DOHH2 (cell line): ENCODE measurements at regions not wholly inside any gene's neighbourhood (a gene's known extent, or its start where the extent isn't known, plus 50 kb on each side); places are given as distances from the start of the nearest gene placed in this dataset.

ENCODE experiments used
- H3F3A ChIP-seq: fragments of 200-600 bp; sonication (generic), shearing (Covaris generic); 2 replicates; pipeline ENCODE4 v1.6.0; 2016; ENCODE audit warnings: antibody characterized with exemption, mild to moderate bottlenecking; ENCODE audit not compliant: control insufficient read depth, insufficient read depth
- H3K27ac ChIP-seq: fragments of 200-600 bp; sonication (generic); 2 replicates; pipeline ENCODE4 v1.5.1; 2014; ENCODE audit warnings: low read depth, mild to moderate bottlenecking, low read length, moderate library complexity
- H3K27me3 ChIP-seq: fragments of 200-600 bp; sonication (generic); 2 replicates; pipeline ENCODE4 v1.6.1; 2014; ENCODE audit warnings: mild to moderate bottlenecking, low read length, mixed read lengths; ENCODE audit not compliant: control insufficient read depth
- H3K36me3 ChIP-seq: fragments of 200-600 bp; sonication (generic); 2 replicates; pipeline ENCODE4 v1.6.1; 2014; ENCODE audit warnings: mild to moderate bottlenecking, low read length, moderate library complexity, mixed read lengths; ENCODE audit not compliant: control insufficient read depth
- H3K4me1 ChIP-seq: fragments of 200-600 bp; sonication (generic); 2 replicates; pipeline ENCODE4 v1.6.1; 2014; ENCODE audit warnings: mild to moderate bottlenecking, low read length, mixed read lengths; ENCODE audit not compliant: control insufficient read depth
- H3K4me2 ChIP-seq: fragments of 200-600 bp; sonication (generic); 2 replicates; pipeline ENCODE4 v1.6.0; 2014; ENCODE audit warnings: mild to moderate bottlenecking, low read length, moderate library complexity
- H3K4me3 ChIP-seq: fragments of 200-600 bp; sonication (generic); 2 replicates; pipeline ENCODE4 v1.5.1; 2014; ENCODE audit warnings: mild to moderate bottlenecking, low read length, mixed read lengths
- H3K79me2 ChIP-seq: fragments of 200-600 bp; sonication (generic); 2 replicates; pipeline ENCODE4 v1.6.1; 2014; ENCODE audit warnings: mild to moderate bottlenecking, low read length, mixed read lengths; ENCODE audit not compliant: control insufficient read depth
- H3K9me2 ChIP-seq: fragments of 200-600 bp; sonication (generic); replicated peaks from 2 replicates; pipeline ENCODE4 v1.6.1; 2014; ENCODE audit warnings: mild to moderate bottlenecking, low read length, mixed read lengths; ENCODE audit not compliant: control insufficient read depth
- H3K9me3 ChIP-seq: fragments of 200-600 bp; sonication (generic); 2 replicates; pipeline ENCODE4 v1.6.1; 2014; ENCODE audit warnings: antibody characterized with exemption, low read length, mixed read lengths; ENCODE audit not compliant: control insufficient read depth, insufficient read depth
- H4K20me1 ChIP-seq: fragments of 200-600 bp; sonication (generic); 2 replicates; pipeline ENCODE4 v1.6.0; 2014; ENCODE audit warnings: low read depth, mild to moderate bottlenecking, antibody characterized with exemption, low read length, moderate library complexity; ENCODE audit not compliant: control insufficient read depth, insufficient read depth
- EZH2phosphoT487 ChIP-seq: fragments of 200-600 bp; sonication (generic); IDR thresholded peaks from 2 replicates; pipeline ENCODE4 v1.6.1; 2017; ENCODE audit warnings: borderline replicate concordance, mild to moderate bottlenecking, antibody characterized with exemption, low read length, moderate library complexity, mixed read lengths
- TF ChIP-seq, protein P1 (sequence below): fragments of 200-600 bp; sonication (generic); IDR thresholded peaks from one replicate; pipeline ENCODE4 v1.5.1; 2014; ENCODE audit warnings: antibody characterized with exemption, mild to moderate bottlenecking, low read depth, low read length; ENCODE audit not compliant: poor library complexity, severe bottlenecking

DNA sequence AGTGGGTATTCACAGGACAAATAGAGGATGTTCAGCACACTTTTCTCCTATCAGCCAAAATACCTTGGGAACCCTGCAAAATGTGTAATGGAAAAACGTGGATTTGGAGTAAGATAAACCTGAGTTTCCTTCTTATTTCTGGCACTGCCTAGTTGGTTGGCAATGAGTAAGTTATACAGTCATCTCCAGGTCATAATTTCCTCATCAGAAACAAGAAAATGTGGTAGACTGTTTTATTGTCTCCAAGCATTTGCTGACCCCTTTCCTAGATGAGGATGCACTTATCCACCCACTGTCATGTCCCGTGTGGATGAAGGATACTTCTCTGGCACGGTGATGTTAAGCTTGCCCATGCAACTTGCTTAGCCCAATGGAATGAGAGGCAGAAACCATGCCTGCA, 458.0 kb downstream of the KIF2B start:
- Histone ChIP-seq H3K4me2 (no peak overlapping the region), H3K79me2 (no peaks in the 10 kb centered on the region), H3K9me2 (no peaks in the 10 kb centered on the region), H4K20me1 (no peaks in the 10 kb centered on the region), H3K27me3 (no peaks in the 10 kb centered on the region), H3K36me3 (no peaks in the 10 kb centered on the region), H3K27ac (no peak overlapping the region), H3K4me1 (no peaks in the 10 kb centered on the region), H3K4me3 (no peak overlapping the region), H3F3A (no peaks in the 10 kb centered on the region), H3K9me3 (no peaks in the 10 kb centered on the region)
- TF ChIP-seq, protein P1, sequence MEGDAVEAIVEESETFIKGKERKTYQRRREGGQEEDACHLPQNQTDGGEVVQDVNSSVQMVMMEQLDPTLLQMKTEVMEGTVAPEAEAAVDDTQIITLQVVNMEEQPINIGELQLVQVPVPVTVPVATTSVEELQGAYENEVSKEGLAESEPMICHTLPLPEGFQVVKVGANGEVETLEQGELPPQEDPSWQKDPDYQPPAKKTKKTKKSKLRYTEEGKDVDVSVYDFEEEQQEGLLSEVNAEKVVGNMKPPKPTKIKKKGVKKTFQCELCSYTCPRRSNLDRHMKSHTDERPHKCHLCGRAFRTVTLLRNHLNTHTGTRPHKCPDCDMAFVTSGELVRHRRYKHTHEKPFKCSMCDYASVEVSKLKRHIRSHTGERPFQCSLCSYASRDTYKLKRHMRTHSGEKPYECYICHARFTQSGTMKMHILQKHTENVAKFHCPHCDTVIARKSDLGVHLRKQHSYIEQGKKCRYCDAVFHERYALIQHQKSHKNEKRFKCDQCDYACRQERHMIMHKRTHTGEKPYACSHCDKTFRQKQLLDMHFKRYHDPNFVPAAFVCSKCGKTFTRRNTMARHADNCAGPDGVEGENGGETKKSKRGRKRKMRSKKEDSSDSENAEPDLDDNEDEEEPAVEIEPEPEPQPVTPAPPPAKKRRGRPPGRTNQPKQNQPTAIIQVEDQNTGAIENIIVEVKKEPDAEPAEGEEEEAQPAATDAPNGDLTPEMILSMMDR: no peak
- no peak for TF ChIP-seq EZH2phosphoT487

GRCh38 chr17:54282886-54283285, 460.2 kb downstream of the KIF2B start:
- Histone ChIP-seq H3K27ac (no peak overlapping the region), H3K4me2 (no peak overlapping the region), H3F3A (no peaks in the 10 kb centered on the region), H3K36me3 (no peaks in the 10 kb centered on the region), H3K9me3 (no peaks in the 10 kb centered on the region), H3K4me1 (no peaks in the 10 kb centered on the region), H4K20me1 (no peaks in the 10 kb centered on the region), H3K4me3 (no peak overlapping the region), H3K27me3 (no peaks in the 10 kb centered on the region), H3K79me2 (no peaks in the 10 kb centered on the region), H3K9me2 (no peaks in the 10 kb centered on the region)
- TF ChIP-seq EZH2phosphoT487: no peak
- TF ChIP-seq, protein P1: no peak

DNA sequence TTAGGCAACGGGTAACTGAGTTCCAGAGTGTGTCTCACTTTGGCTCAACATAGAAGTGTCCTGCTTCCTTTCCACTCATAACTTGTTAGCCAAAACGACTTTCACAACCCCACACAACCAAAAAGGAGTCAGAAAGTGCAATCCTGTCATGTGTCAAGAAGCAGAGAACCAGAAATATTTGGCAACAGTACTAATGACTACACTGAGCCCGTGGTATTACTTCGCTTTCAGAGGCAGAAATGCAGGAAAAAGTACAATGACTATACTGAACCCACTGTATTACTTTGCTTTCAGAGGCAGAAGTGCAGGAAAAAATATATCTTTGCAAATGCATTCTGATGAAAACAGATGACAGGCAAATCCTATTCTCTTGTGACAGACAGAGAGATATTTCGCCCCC, 484.6 kb downstream of the KIF2B start:
- Histone ChIP-seq H3K79me2 (no peaks in the 10 kb centered on the region), H3K9me2 (no peaks in the 10 kb centered on the region), H3K4me1 (no peaks in the 10 kb centered on the region), H3K27ac (no peak overlapping the region), H3K4me2 (no peak overlapping the region), H3K27me3 (no peaks in the 10 kb centered on the region), H3K9me3 (no peaks in the 10 kb centered on the region), H3F3A (no peaks in the 10 kb centered on the region), H3K4me3 (no peak overlapping the region), H4K20me1 (no peaks in the 10 kb centered on the region), H3K36me3 (no peaks in the 10 kb centered on the region)
- no peak for TF ChIP-seq EZH2phosphoT487
- TF ChIP-seq, protein P1: no peak

DNA sequence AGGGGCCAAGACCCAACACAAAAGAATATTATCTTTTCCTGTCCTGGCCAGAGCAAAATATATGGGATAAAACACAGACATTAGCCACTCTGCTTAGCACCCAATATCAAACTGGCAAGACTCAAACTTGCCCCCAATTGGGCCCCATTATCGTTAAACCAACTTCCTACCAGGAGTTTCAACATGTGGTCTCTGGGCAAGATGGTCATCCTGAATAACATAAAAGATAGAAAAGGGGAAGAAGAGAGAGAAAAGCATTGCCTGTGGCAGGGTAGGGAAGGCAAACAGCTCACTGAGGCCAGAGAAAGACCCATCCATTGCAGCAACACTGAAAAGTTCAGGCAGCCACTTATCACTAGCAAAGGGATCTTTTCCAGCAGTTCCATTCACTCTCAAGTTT, 502.1 kb downstream of the KIF2B start:
- no peak overlapping the region for H3K27ac ChIP-seq
- H3F3A ChIP-seq: no peaks in the 10 kb centered on the region
- H3K9me2 ChIP-seq: no peaks in the 10 kb centered on the region
- H4K20me1 ChIP-seq: no peaks in the 10 kb centered on the region
- no peak overlapping the region for H3K4me3 ChIP-seq
- H3K4me2 ChIP-seq: no peak overlapping the region
- no peaks in the 10 kb centered on the region for H3K4me1 ChIP-seq
- no peaks in the 10 kb centered on the region for H3K27me3 ChIP-seq
- H3K79me2 ChIP-seq: no peaks in the 10 kb centered on the region
- TF ChIP-seq, protein P1: no peak
- no peak for TF ChIP-seq EZH2phosphoT487
- no peaks in the 10 kb centered on the region for H3K36me3 ChIP-seq
- no peaks in the 10 kb centered on the region for H3K9me3 ChIP-seq
